ENCODE measurements at regions not wholly inside any gene's neighbourhood (a gene's known extent, or its start where the extent isn't known, plus 50 kb on each side); places are given as distances from the start of the nearest gene placed in this dataset.

DNA sequence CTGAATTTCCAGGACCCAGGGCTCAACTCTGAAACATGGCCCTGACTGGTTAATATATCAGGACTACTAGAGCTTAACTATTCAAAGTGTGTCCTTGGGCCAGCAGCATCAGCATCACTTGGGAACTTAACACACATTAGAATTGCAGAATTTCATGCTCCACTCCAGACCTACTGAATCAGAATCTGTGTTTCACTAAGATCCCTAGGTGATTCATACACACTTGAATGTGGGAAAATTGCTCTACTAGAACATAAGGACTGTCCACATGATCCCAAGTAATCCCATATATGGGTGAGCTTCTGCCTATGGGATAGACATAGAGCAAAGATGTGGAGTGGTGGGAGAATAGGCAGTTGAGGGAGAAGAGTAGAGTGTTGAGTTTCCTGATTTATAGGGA lies 192.5 kb upstream of the CLNK start:
- H3K36me3 ChIP-seq (ENCODE audit: control insufficient read depth, insufficient read depth, low read length): no peaks in the 10 kb centered on the region
- no peaks in the 10 kb centered on the region for H3K9me3 ChIP-seq (replicated peaks; ENCODE audit: control insufficient read depth, insufficient read depth, low read depth, low read length)
- H3K27ac ChIP-seq (ENCODE audit: extremely low read depth, low read depth, low read length): no peak overlapping the region
- no peaks in the 10 kb centered on the region for H3K79me2 ChIP-seq (ENCODE audit: control insufficient read depth, insufficient read depth, low read length)
- no peak overlapping the region for H3K4me3 ChIP-seq
- DNase-seq (ENCODE audit: extremely low read depth in 1 of 4, low spot score in 3 of 4) (no peak), ATAC-seq (no peak), FAIRE-seq (no peak)
- H4K20me1 ChIP-seq (replicated peaks; ENCODE audit: control insufficient read depth, insufficient read depth, low read length): no peaks in the 10 kb centered on the region
- H3K9ac ChIP-seq (ENCODE audit: insufficient read depth in 1 of 2, low read depth in 2 of 2, low read length in 2 of 2): no peak overlapping the region
- no peaks in the 10 kb centered on the region for H3K4me1 ChIP-seq (replicated peaks in 1 of 2; ENCODE audit: control insufficient read depth in 2 of 2, insufficient read depth in 2 of 2, low read length in 2 of 2)
- H3K27me3 ChIP-seq (ENCODE audit: control insufficient read depth in 2 of 2, insufficient read depth in 2 of 2, low read length in 2 of 2): no peaks in the 10 kb centered on the region
- in situ Hi-C loops (cut with MboI): no loop called here
- POLR2A ChIA-PET: no interaction called here
- no peak overlapping the region for H3K4me2 ChIP-seq (ENCODE audit: insufficient read depth, low read length)
- intact Hi-C loops (cut with micrococcal nuclease): no loop called here
- no peaks in the 10 kb centered on the region for H3K9me1 ChIP-seq (ENCODE audit: control insufficient read depth, insufficient read depth, low read length)
- no peak overlapping the region for H2AFZ ChIP-seq (ENCODE audit: low read depth, low read length)
- CTCF ChIA-PET (ENCODE audit: low intra/inter-chr PET ratio): no interaction called here
- BruUV-seq (replicated peaks): no TSS peak
- TF ChIP-seq ZBTB7A (IDR thresholded peaks at IDR 0.05; ENCODE audit: borderline replicate concordance, control insufficient read depth, low read depth, low read length) (no peak), ZNF134 (CRISPR knock-in tag; conservative IDR thresholded peaks at IDR 0.05) (no peak), ERF (CRISPR knock-in tag; IDR thresholded peaks at IDR 0.05) (no peak), JUN (IDR thresholded peaks at IDR 0.05; ENCODE audit: borderline replicate concordance, low read depth, low read length) (no peak), JUN (CRISPR knock-in tag; IDR thresholded peaks at IDR 0.05; ENCODE audit: borderline replicate concordance) (no peak), LCOR (CRISPR knock-in tag; IDR thresholded peaks at IDR 0.05) (no peak), ZFP36 (IDR thresholded peaks at IDR 0.05; ENCODE audit: low read depth, low read length, partially characterized antibody) (no peak), STAG1 (CRISPR knock-in tag; IDR thresholded peaks at IDR 0.05; ENCODE audit: borderline replicate concordance) (no peak), BDP1 (IDR thresholded peaks at IDR 0.05; ENCODE audit: insufficient read depth, insufficient read length) (no peak), KDM1A (IDR thresholded peaks at IDR 0.05) (no peak), NFRKB (IDR thresholded peaks at IDR 0.05; ENCODE audit: low read depth) (no peak), KAT7 (CRISPR knock-in tag; IDR thresholded peaks at IDR 0.05; ENCODE audit: borderline replicate concordance) (no peak)
- TF ChIP-seq, protein P1, sequence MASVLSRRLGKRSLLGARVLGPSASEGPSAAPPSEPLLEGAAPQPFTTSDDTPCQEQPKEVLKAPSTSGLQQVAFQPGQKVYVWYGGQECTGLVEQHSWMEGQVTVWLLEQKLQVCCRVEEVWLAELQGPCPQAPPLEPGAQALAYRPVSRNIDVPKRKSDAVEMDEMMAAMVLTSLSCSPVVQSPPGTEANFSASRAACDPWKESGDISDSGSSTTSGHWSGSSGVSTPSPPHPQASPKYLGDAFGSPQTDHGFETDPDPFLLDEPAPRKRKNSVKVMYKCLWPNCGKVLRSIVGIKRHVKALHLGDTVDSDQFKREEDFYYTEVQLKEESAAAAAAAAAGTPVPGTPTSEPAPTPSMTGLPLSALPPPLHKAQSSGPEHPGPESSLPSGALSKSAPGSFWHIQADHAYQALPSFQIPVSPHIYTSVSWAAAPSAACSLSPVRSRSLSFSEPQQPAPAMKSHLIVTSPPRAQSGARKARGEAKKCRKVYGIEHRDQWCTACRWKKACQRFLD (CRISPR knock-in tag; IDR thresholded peaks at IDR 0.05): no peak
- TF ChIP-seq, protein P2, sequence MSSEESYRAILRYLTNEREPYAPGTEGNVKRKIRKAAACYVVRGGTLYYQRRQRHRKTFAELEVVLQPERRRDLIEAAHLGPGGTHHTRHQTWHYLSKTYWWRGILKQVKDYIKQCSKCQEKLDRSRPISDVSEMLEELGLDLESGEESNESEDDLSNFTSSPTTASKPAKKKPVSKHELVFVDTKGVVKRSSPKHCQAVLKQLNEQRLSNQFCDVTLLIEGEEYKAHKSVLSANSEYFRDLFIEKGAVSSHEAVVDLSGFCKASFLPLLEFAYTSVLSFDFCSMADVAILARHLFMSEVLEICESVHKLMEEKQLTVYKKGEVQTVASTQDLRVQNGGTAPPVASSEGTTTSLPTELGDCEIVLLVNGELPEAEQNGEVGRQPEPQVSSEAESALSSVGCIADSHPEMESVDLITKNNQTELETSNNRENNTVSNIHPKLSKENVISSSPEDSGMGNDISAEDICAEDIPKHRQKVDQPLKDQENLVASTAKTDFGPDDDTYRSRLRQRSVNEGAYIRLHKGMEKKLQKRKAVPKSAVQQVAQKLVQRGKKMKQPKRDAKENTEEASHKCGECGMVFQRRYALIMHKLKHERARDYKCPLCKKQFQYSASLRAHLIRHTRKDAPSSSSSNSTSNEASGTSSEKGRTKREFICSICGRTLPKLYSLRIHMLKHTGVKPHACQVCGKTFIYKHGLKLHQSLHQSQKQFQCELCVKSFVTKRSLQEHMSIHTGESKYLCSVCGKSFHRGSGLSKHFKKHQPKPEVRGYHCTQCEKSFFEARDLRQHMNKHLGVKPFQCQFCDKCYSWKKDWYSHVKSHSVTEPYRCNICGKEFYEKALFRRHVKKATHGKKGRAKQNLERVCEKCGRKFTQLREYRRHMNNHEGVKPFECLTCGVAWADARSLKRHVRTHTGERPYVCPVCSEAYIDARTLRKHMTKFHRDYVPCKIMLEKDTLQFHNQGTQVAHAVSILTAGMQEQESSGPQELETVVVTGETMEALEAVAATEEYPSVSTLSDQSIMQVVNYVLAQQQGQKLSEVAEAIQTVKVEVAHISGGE (CRISPR knock-in tag; IDR thresholded peaks at IDR 0.05): no peak
- TF ChIP-seq, protein P3, sequence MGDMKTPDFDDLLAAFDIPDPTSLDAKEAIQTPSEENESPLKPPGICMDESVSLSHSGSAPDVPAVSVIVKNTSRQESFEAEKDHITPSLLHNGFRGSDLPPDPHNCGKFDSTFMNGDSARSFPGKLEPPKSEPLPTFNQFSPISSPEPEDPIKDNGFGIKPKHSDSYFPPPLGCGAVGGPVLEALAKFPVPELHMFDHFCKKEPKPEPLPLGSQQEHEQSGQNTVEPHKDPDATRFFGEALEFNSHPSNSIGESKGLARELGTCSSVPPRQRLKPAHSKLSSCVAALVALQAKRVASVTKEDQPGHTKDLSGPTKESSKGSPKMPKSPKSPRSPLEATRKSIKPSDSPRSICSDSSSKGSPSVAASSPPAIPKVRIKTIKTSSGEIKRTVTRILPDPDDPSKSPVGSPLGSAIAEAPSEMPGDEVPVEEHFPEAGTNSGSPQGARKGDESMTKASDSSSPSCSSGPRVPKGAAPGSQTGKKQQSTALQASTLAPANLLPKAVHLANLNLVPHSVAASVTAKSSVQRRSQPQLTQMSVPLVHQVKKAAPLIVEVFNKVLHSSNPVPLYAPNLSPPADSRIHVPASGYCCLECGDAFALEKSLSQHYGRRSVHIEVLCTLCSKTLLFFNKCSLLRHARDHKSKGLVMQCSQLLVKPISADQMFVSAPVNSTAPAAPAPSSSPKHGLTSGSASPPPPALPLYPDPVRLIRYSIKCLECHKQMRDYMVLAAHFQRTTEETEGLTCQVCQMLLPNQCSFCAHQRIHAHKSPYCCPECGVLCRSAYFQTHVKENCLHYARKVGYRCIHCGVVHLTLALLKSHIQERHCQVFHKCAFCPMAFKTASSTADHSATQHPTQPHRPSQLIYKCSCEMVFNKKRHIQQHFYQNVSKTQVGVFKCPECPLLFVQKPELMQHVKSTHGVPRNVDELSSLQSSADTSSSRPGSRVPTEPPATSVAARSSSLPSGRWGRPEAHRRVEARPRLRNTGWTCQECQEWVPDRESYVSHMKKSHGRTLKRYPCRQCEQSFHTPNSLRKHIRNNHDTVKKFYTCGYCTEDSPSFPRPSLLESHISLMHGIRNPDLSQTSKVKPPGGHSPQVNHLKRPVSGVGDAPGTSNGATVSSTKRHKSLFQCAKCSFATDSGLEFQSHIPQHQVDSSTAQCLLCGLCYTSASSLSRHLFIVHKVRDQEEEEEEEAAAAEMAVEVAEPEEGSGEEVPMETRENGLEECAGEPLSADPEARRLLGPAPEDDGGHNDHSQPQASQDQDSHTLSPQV (IDR thresholded peaks at IDR 0.05): no peak
